Mucosa of stomach (tissue), 1 donor: ENCODE measurements at regions not wholly inside any gene's neighbourhood (a gene's known extent, or its start where the extent isn't known, plus 50 kb on each side); places are given as distances from the start of the nearest gene placed in this dataset.

Experiments
- H3K27me3 ChIP-seq: one replicate; pipeline ENCODE4 v1.7.0; 2013; ENCODE audit warnings: mild to moderate bottlenecking, low read length; ENCODE audit not compliant: control insufficient read depth, insufficient read depth
- H3K36me3 ChIP-seq: one replicate; pipeline ENCODE4 v1.7.0; 2013; ENCODE audit warnings: low read length; ENCODE audit not compliant: control insufficient read depth, insufficient read depth
- H3K4me1 ChIP-seq: one replicate; pipeline ENCODE4 v1.7.0; 2013; ENCODE audit warnings: mild to moderate bottlenecking, low read length; ENCODE audit not compliant: control insufficient read depth, insufficient read depth
- H3K4me3 ChIP-seq: one replicate; pipeline ENCODE4 v1.7.0; 2013; ENCODE audit warnings: low read length
- H3K9ac ChIP-seq: one replicate; pipeline ENCODE4 v1.7.0; 2013; ENCODE audit warnings: mild to moderate bottlenecking, low read length, moderate library complexity
- H3K9me3 ChIP-seq: one replicate; pipeline ENCODE4 v1.7.0; 2013; ENCODE audit warnings: mild to moderate bottlenecking, low read length, moderate library complexity; ENCODE audit not compliant: control insufficient read depth
- donor health status: Pancreatic carcinoma.

DNA sequence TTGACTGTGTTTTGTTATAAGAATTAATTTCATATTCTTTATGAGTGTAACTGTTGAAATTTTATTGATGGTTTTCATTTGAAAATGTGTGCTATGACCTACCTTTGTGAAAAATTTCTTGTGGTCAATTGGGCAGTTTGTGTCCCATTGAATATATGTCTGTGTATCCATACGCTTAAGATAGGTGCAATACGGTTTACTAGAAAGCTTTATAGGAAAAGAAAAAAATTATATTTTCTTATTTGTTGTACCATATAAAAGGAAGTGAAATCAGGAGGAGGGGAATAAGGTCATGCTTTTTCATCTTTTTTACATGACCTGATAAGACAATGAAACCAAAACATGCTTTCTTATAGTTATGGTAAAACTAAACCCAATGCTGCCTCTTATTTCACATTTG is 807.7 kb downstream of the USP25 start:
- Histone ChIP-seq H3K4me3 (no peak overlapping the region), H3K36me3 (no peaks in the 10 kb centered on the region), H3K9me3 (no peaks in the 10 kb centered on the region), H3K9ac (no peak overlapping the region), H3K27me3 (no peaks in the 10 kb centered on the region), H3K4me1 (no peaks in the 10 kb centered on the region)

DNA sequence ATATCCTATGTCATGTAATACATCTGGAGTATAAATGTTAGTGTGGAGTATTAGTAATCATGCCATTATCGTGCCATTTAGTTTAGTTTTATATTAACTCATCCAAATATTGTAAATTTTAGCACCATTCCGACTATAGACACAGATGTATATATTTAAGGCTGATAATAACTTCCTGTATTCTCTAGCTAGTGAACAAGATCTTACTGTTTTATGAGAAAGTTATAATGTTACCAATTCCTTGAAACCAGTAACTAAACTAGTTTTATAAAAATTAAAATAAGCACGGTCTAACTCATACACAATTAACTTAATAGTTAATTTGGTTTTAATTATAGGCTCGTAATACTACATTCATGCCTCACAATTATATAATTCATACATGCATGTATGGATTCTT is 808.6 kb downstream of the USP25 start:
- no peak overlapping the region for H3K4me3 ChIP-seq
- no peak overlapping the region for H3K9ac ChIP-seq
- H3K4me1 ChIP-seq: no peaks in the 10 kb centered on the region
- no peaks in the 10 kb centered on the region for H3K27me3 ChIP-seq
- no peaks in the 10 kb centered on the region for H3K36me3 ChIP-seq
- no peaks in the 10 kb centered on the region for H3K9me3 ChIP-seq

DNA sequence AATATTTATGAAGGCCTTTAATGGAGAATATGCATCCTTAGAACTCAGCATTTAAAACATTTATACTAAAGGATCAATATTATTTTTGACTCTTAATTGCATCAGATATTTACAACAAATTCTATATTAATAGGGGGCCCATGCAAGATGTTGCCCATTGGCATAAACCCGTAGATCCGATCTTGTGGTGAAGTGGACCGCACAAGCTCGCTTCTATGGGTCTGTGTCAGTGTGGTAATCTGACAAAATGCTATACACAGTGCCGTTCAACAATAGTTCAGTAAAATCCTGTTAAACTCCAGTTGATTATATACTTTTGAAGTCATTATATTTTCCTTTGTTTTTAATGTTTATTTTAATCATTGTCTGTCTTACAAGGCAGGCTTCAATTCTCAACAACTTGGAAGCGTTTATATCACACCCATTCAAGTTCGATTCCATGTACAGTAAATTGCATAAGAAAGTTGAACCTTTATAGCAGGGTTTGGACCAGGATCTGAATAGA is 809.2 kb downstream of the USP25 start:
- Histone ChIP-seq H3K4me1 (no peaks in the 10 kb centered on the region), H3K27me3 (no peaks in the 10 kb centered on the region), H3K9me3 (no peaks in the 10 kb centered on the region), H3K9ac (no peak overlapping the region), H3K36me3 (no peaks in the 10 kb centered on the region), H3K4me3 (no peak overlapping the region)

DNA sequence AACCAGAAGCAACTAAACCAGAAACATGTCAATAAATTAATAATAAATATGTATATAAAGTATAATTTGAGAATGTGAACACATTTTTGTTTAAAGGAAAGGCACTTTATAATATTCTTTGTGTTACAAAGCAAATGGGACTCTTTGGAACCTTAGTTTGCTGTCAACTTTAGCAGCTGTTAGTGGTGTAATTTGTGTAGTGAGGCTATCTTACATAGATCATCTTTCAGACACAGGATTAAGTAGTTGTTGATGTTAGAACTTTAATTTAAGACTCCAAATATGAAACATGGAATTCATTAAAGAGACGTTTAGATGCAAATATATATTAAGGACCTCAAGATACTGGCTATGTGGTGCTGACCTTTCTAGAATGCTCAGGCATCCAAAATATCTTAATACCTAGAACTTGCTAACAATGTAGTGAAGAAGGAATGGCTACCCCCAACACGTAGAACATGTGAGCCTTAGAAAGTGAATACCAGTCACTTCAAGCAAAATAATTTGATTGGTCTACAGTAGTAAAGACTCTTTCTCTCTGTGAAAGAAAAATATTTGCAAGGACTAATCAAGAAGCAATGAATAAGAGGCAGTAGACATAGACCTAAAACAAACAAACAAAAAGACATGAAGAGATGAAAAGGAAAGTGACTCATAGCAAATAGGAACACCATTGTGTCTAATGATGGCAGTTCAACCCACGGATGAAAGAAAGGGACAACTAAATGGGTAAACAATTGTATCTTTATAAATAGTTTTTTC is 811.4 kb downstream of the USP25 start:
- Histone ChIP-seq H3K9me3 (no peaks in the 10 kb centered on the region), H3K36me3 (no peaks in the 10 kb centered on the region), H3K4me1 (no peaks in the 10 kb centered on the region), H3K27me3 (no peaks in the 10 kb centered on the region), H3K9ac (no peak overlapping the region), H3K4me3 (no peak overlapping the region)

DNA sequence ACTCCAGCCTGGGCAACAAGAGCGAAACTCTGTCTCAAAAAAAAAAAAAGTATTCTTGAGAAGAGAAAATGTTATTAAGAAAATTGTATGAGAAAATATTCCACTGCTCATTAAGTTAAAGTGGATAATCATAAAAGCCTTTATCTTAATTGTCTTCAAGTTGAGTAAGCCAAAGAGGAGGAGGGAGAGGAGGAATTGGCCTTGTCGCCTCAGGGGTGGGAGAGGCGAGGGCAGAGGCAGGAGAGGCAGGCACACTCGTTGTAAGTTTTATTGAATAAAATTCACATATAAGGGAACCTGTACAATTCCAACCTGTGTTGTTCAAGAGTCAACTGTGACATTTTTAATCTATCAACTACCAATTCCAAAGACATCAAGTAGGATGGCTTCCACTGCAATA is 820.3 kb downstream of the USP25 start:
- Histone ChIP-seq H3K27me3 (no peaks in the 10 kb centered on the region), H3K9me3 (no peaks in the 10 kb centered on the region), H3K9ac (no peak overlapping the region), H3K36me3 (no peaks in the 10 kb centered on the region), H3K4me1 (no peaks in the 10 kb centered on the region), H3K4me3 (no peak overlapping the region)

DNA sequence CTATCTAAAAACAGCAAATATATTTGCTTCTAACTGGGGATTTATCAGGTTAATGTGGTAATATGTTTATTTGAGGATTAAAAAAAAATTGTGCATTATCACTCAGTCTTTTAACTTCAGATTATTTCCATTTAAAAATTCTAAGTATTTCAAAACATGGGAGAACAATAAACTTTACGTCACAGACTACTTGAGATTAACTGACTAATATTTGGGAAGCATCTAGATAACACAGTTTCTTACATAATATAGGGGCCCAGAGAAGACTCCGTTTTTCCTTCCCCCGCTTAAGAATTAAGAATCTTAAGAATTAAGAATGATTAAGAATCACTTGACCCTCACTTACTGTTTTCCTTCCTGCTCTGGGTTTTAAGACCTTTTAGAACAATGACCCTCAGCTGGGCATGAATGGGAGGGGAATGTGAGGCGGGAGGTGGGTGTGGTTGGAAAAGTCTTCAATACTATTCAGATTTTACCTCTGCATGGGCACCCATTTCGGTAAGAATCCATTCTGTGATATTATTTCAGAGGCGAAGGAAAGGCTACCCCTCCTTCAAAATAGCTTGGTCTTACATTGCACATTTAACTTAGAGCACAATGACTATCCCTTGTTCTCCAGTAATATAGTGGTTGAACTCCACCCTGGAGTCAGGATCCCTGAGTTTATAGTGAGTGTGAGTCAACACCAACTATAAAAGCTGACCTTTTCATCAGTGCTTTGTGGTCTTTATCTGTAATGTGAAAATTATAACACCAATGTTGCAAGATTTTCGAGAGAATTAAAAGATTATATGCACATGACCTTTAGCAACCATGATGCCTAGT is 821.3 kb downstream of the USP25 start:
- Histone ChIP-seq H3K4me3 (no peak overlapping the region), H3K9me3 (no peaks in the 10 kb centered on the region)

DNA sequence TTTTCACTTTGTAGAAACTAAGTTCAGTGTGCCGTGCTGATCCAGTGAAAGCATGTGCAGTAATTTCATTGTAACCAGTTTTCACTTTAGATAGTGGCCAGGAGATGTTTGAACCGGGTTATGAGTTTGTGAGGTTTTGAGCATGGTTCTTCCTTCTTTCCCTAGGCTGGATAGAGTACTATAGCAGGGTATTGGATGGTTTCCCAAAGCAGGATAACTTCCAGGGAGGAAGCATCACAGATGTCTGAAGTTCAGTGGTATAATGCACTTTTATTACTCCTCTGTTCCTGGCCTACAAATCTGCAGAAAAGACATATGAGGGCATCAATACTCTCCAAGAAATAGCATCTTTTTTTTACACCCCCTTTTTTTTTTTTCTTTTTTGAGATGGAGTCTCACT is 823.1 kb downstream of the USP25 start:
- Histone ChIP-seq H3K36me3 (no peaks in the 10 kb centered on the region), H3K9ac (no peak overlapping the region), H3K4me3 (no peak overlapping the region), H3K4me1 (no peaks in the 10 kb centered on the region), H3K27me3 (no peaks in the 10 kb centered on the region), H3K9me3 (no peaks in the 10 kb centered on the region)

More for the DNA sequence above, 821.3 kb downstream of the USP25 start:
- Histone ChIP-seq H3K36me3 (no peaks in the 10 kb centered on the region), H3K9ac (no peak overlapping the region), H3K4me1 (no peaks in the 10 kb centered on the region), H3K27me3 (no peaks in the 10 kb centered on the region)

DNA sequence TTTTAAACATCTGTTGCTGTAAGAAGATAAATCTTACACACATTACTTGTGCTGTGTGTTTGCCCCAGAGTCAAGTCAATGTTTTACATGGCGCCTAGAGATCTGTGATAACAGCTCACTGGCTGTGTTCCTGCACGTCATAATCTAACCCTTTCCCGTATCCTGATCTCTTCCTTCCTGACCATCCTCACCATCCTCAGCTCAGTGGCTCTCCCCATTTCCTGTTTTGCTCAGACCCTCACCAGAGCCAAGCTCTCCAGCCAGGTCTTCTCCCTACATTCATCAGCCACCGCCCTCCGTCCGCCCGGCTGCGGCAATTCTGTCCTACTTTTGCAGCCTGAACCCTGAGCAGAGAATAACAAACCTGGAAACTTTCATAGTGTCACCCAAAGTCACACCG is 824.7 kb downstream of the USP25 start:
- H3K27me3 ChIP-seq: no peaks in the 10 kb centered on the region
- H3K9ac ChIP-seq: no peak overlapping the region
- no peaks in the 10 kb centered on the region for H3K36me3 ChIP-seq
- H3K4me1 ChIP-seq: no peaks in the 10 kb centered on the region
- H3K4me3 ChIP-seq: no peak overlapping the region
- H3K9me3 ChIP-seq: no peaks in the 10 kb centered on the region

DNA sequence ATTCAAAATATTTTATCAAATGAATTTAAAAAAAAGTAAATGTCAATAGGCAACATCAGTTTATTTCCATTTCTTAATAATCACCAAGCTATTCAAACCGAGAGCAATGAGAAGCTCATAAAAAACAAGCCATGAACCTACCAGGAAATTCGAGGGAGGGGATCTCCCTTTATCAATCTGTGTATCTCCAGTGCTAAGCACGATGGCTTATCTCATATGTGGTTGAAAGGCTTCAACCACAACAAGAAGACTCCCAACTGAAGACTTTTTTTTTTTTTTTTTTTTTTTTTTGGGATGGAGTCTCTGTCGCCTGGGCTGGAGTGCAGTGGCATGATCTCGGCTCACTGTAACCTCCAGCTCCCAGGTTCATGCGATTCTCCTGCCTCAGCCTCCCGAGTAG is 833.3 kb downstream of the USP25 start:
- Histone ChIP-seq H3K4me1 (no peaks in the 10 kb centered on the region), H3K4me3 (no peak overlapping the region), H3K9ac (no peak overlapping the region), H3K36me3 (no peaks in the 10 kb centered on the region), H3K27me3 (no peaks in the 10 kb centered on the region), H3K9me3 (no peaks in the 10 kb centered on the region)

DNA sequence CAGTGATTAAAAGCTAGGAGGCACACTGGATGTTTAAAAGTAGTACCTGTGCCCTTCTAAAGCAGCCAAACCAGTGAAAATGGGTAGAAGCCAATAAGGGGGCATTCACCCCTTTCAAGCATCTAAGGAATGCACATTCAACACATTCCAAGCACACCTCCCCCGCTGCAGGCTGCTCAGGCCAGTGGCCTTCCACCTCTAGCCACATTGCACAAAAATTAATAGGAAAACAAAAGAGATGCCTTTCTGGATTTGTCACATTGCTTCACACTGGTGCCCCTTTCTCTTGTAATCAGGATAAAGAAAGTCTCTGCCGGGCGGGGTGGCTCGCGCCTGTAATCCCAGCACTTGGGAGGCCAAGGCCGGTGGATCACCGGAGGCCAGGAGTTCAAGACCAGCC is 834.0 kb downstream of the USP25 start:
- no peak overlapping the region for H3K9ac ChIP-seq
- no peaks in the 10 kb centered on the region for H3K27me3 ChIP-seq

DNA sequence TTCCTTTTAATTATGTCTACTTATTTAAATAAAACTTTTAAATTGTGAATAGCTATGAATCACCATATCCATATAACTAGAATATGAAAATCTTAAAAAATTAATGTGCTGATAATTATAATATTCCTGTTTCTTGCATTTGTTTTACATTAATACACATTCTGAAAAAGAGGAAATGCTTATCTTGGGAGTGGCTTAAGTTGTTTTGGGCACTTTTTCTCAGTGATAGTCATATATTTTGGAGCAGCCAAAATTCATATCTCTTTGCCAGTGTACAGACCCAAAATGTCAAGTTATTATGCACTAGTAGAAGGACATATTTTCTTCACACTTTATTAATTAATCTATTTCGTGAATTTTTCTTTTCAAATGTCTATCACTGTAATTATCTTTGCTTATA is 838.5 kb downstream of the USP25 start:
- H3K27me3 ChIP-seq: no peaks in the 10 kb centered on the region
- H3K4me3 ChIP-seq: no peak overlapping the region
- H3K9me3 ChIP-seq: no peaks in the 10 kb centered on the region
- no peaks in the 10 kb centered on the region for H3K36me3 ChIP-seq
- H3K4me1 ChIP-seq: no peaks in the 10 kb centered on the region
- H3K9ac ChIP-seq: no peak overlapping the region

More for the DNA sequence above, 834.0 kb downstream of the USP25 start:
- no peaks in the 10 kb centered on the region for H3K36me3 ChIP-seq
- no peaks in the 10 kb centered on the region for H3K4me1 ChIP-seq
- no peak overlapping the region for H3K4me3 ChIP-seq
- no peaks in the 10 kb centered on the region for H3K9me3 ChIP-seq

DNA sequence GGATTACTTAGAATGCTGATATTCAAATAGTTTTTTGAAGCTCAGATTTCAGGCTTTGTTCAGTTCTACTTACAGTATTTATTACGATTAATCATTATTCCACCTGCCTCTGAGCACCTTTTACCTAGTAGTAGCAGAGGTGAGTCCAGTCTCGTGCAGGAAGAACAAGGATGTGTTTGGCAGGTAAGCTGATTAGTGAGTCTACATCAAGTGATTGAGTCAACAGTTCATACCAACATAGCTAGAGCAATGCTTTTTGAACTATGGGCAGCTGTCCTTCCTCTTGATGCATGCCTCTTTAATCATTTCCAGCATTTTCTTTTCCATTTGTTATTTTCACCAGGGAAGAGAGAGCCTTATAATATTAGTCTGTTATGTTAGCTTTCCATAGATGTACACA is 838.9 kb downstream of the USP25 start:
- Histone ChIP-seq H3K27me3 (no peaks in the 10 kb centered on the region), H3K4me3 (no peak overlapping the region), H3K36me3 (no peaks in the 10 kb centered on the region), H3K9ac (no peak overlapping the region), H3K9me3 (no peaks in the 10 kb centered on the region), H3K4me1 (no peaks in the 10 kb centered on the region)
